Epithelial cell of proximal tubule (primary cell): ENCODE measurements at regions not wholly inside any gene's neighbourhood (a gene's known extent, or its start where the extent isn't known, plus 50 kb on each side); places are given as distances from the start of the nearest gene placed in this dataset.
A peak's percentile ranks its signal among the peaks of the same experiment; 100 is the strongest.

Experiments
- DNase-seq: peaks from one replicate; pipeline ENCODE4 v3.0.0-alpha.2; 2011; ENCODE audit warnings: low read depth
- H3K4me3 ChIP-seq: 2 replicates; pipeline ENCODE4 v1.5.1; 2011; ENCODE audit warnings: low read depth, mild to moderate bottlenecking, low read length
- CTCF ChIP-seq: conservative IDR thresholded peaks from 2 replicates; pipeline ENCODE4 v1.5.1; 2012; ENCODE audit warnings: low read depth, mild to moderate bottlenecking, low read length

DNA sequence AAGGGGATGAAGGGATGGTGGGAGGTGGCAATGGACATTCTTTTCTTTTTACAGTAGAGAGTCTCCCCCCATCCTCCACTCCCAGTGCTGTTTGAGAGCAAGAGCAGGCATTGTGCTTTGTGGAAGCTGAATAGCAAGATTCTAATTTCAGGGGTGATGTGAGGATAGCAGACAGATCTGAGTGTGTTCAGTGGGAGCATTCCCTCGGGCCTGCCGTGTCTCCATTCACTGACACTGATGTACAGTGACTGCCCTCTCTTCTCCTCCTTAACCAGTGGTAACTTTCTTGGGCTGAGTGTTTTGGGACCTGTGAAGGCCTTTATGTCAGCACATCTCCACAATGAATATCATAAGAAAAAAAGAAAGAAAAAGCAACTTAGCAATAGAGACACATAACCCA lies 396.6 kb upstream of the RPS6KA3 start:
- TF ChIP-seq CTCF = no peak
- H3K4me3 ChIP-seq = no peak overlapping the region
- no peak for DNase-seq

- H3K4me3 ChIP-seq = no peak overlapping the region
- DNase-seq = no peak
- no peak for TF ChIP-seq CTCF
Observed at GRCh38 chrX:20656721-20657120, 390.0 kb upstream of the RPS6KA3 start.

- TF ChIP-seq CTCF = no peak
- no peak for DNase-seq
- H3K4me3 ChIP-seq = no peak overlapping the region
Observed at GRCh38 chrX:20654596-20655106, 387.9 kb upstream of the RPS6KA3 start.

DNA sequence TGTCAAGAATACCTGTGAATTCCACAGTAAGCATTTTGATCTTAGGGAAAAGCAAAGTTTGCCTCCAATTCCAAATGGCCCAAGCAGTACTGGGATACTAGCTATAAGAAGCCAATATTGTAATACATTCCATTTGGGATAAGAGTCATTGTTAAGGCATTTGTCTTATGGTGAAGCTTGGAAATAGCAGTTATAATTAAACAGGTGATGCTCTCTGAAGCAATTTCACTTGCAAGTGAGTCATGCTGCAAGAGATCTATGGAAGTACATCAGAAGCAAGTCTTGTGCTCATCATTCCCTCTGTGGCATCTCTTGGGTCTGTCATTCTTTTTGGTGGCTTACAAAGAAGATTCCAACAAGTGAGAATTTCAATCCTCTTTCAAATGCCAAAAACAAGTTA lies 386.4 kb upstream of the RPS6KA3 start:
- no peak for TF ChIP-seq CTCF
- H3K4me3 ChIP-seq = no peak overlapping the region
- peak; percentile 20 for DNase-seq

DNA sequence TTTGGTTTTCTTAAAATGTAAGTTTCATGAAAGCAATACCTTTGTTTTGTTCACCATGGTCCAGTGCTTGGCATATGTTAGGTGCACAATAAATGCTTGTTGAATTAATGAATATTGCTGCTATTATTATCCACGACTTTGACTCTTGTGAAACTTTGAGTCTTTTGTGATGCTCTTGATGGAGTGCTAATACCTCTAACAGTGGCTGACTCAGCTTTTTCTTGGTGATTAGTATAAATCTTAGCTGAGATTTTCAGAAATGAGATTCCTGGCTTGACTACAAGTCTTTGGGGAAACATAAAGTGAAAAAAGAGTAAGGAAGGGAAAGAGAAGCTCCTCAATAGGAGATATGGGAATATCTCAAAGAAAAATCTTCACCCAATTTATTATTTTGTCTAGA lies 375.2 kb upstream of the RPS6KA3 start:
- no peak for DNase-seq
- H3K4me3 ChIP-seq = no peak overlapping the region
- no peak for TF ChIP-seq CTCF

GRCh38 chrX:20639115-20639514 lies 372.4 kb upstream of the RPS6KA3 start:
- no peak for TF ChIP-seq CTCF
- no peak overlapping the region for H3K4me3 ChIP-seq
- DNase-seq = no peak

DNA sequence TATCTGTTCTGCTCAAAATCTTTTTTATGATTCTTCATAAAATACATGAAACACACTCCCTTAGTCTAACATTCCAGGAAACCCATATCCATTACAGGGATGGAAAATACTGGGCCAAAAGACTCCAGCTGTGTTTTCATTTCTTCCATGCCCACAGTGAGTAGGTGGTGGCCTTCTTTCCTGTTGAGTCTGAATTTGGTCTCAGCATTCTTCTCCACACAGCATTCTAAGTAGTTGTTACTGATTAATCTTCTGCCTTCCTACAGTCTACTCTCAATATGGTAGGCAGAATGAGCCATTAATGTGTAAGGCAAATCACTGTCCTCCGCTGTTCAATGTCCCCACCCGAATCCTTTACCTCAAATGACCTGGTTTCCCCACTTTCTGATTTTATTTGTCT lies 370.6 kb upstream of the RPS6KA3 start:
- no peak for DNase-seq
- TF ChIP-seq CTCF = no peak
- H3K4me3 ChIP-seq = no peak overlapping the region
